Smooth muscle cell (in vitro differentiated cells): ENCODE measurements at regions not wholly inside any gene's neighbourhood (a gene's known extent, or its start where the extent isn't known, plus 50 kb on each side); places are given as distances from the start of the nearest gene placed in this dataset.
A peak's percentile ranks its signal among the peaks of the same experiment; 100 is the strongest.

ENCODE experiments used
- DNase-seq: peaks from one replicate; lab custom pipeline; 2025; ENCODE audit not compliant: unreplicated experiment; lab: John Stamatoyannopoulos, UW
- H2AFZ ChIP-seq: fragments of 200-600 bp; sonication (generic); 2 replicates; pipeline ENCODE4 v1.6.0; 2016; ENCODE audit warnings: antibody characterized with exemption, low read depth, mild to moderate bottlenecking
- H3F3A ChIP-seq: fragments of 200-600 bp; sonication (generic); 2 replicates; pipeline ENCODE4 v1.6.0; 2017; ENCODE audit warnings: antibody characterized with exemption, low read depth
- H3K27ac ChIP-seq: fragments of 200-600 bp; sonication (generic); 2 replicates; pipeline ENCODE4 v1.5.1; 2016; ENCODE audit warnings: low read depth, mild to moderate bottlenecking
- H3K27me3 ChIP-seq: fragments of 200-600 bp; sonication (generic); 2 replicates; pipeline ENCODE4 v1.6.1; 2016; ENCODE audit warnings: low read depth, mild to moderate bottlenecking
- H3K36me3 ChIP-seq: fragments of 200-600 bp; sonication (generic); 2 replicates; pipeline ENCODE4 v1.5.1; 2016; ENCODE audit warnings: low read depth
- H3K4me1 ChIP-seq: fragments of 200-600 bp; sonication (generic); 2 replicates; pipeline ENCODE4 v1.5.1; 2016; ENCODE audit warnings: low read depth
- H3K4me2 ChIP-seq: fragments of 200-600 bp; sonication (generic); 2 replicates; pipeline ENCODE4 v1.6.0; 2016; ENCODE audit warnings: mild to moderate bottlenecking
- H3K4me3 ChIP-seq: fragments of 200-600 bp; sonication (generic); 2 replicates; pipeline ENCODE4 v1.5.1; 2016; ENCODE audit warnings: mild to moderate bottlenecking
- H3K79me2 ChIP-seq: fragments of 200-600 bp; sonication (generic); 2 replicates; pipeline ENCODE4 v1.6.0; 2016; ENCODE audit warnings: low read depth, mild to moderate bottlenecking
- H3K9ac ChIP-seq: fragments of 200-600 bp; sonication (generic); 2 replicates; pipeline ENCODE4 v1.6.0; 2016; ENCODE audit warnings: low read depth
- H3K9me3 ChIP-seq: fragments of 200-600 bp; sonication (generic); replicated peaks from 2 replicates; pipeline ENCODE4 v1.5.1; 2016; ENCODE audit warnings: low read depth
- H4K20me1 ChIP-seq: fragments of 200-600 bp; sonication (generic); 2 replicates; pipeline ENCODE4 v1.6.0; 2016; ENCODE audit warnings: low read depth
- WGBS: methylation state at CpG from one replicate; pipeline ENCODE4 v1.1.7; 2016; ENCODE audit warnings: low lambda C conversion rate; 5-methylcytosine and 5-hydroxymethylcytosine counted together
- TF ChIP-seq, protein P1 (sequence below): fragments of 200-600 bp; sonication (generic); IDR thresholded peaks from 2 replicates; pipeline ENCODE4 v1.5.1; 2017; ENCODE audit warnings: borderline replicate concordance, mild to moderate bottlenecking, antibody characterized with exemption; ENCODE audit not compliant: insufficient read depth, poor library complexity, severe bottlenecking

DNA sequence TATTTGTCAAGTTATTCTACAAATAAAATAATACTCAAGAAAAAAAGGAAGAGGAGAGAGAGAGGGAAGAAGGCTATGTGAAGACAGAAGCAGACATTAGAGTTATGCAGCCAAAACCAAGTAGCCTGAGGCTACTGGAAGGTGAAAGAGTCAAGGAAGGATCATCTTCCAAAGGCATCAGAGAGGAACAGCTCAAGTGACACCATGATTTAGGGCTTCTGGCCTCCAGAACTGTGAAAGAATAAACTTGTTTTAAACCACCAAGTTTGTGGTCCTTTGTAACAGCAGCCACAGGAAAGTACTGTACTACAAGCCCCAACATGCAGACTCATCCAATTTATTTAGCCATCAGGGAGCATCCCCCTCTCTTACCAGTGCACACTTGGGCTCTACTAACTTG, 788.5 kb upstream of the LRRTM1 start:
- no peak overlapping the region for H3K4me2 ChIP-seq
- H3F3A ChIP-seq = no peaks in the 10 kb centered on the region
- H3K4me1 ChIP-seq = no peaks in the 10 kb centered on the region
- TF ChIP-seq, protein P1, sequence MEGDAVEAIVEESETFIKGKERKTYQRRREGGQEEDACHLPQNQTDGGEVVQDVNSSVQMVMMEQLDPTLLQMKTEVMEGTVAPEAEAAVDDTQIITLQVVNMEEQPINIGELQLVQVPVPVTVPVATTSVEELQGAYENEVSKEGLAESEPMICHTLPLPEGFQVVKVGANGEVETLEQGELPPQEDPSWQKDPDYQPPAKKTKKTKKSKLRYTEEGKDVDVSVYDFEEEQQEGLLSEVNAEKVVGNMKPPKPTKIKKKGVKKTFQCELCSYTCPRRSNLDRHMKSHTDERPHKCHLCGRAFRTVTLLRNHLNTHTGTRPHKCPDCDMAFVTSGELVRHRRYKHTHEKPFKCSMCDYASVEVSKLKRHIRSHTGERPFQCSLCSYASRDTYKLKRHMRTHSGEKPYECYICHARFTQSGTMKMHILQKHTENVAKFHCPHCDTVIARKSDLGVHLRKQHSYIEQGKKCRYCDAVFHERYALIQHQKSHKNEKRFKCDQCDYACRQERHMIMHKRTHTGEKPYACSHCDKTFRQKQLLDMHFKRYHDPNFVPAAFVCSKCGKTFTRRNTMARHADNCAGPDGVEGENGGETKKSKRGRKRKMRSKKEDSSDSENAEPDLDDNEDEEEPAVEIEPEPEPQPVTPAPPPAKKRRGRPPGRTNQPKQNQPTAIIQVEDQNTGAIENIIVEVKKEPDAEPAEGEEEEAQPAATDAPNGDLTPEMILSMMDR = no peak
- no peak overlapping the region for H2AFZ ChIP-seq
- H3K79me2 ChIP-seq = no peaks in the 10 kb centered on the region
- no peaks in the 10 kb centered on the region for H4K20me1 ChIP-seq
- no peak overlapping the region for H3K27ac ChIP-seq
- no peak for DNase-seq
- H3K9ac ChIP-seq = no peak overlapping the region
- no peak overlapping the region for H3K4me3 ChIP-seq
- H3K36me3 ChIP-seq = no peaks in the 10 kb centered on the region
- no peaks in the 10 kb centered on the region for H3K27me3 ChIP-seq
- no peaks in the 10 kb centered on the region for H3K9me3 ChIP-seq

DNA sequence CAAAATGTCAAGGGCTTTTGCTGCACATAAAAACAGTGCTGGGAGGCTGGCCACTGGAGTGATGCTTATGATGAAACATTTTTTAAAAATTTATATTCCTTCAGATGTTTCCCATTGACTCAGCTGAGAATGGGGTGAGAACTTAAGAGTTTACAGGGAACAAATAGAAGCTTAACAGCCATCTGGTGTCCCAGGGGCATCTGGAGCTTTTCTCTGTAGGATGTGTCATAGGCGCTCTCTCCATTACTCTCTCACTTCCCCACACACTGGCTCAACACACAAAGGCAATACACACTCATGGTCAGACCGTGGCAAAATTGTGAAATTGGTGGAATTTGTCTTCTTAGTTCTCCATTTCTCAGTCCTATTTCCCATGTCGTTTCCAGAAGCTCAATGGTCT, 783.1 kb upstream of the LRRTM1 start:
- H3K9me3 ChIP-seq = no peaks in the 10 kb centered on the region
- H3K27ac ChIP-seq = no peak overlapping the region
- TF ChIP-seq, protein P1 = no peak
- H3K27me3 ChIP-seq = no peaks in the 10 kb centered on the region
- 46% methylated on average over 3 of the region's 3 CpGs for WGBS
- no peak for DNase-seq
- no peaks in the 10 kb centered on the region for H3K36me3 ChIP-seq
- H3K4me2 ChIP-seq = no peak overlapping the region
- H3K79me2 ChIP-seq = no peaks in the 10 kb centered on the region
- peaks cover 9% of the 10 kb centered on the region for H3K4me1 ChIP-seq
- no peaks in the 10 kb centered on the region for H3F3A ChIP-seq
- H4K20me1 ChIP-seq = no peaks in the 10 kb centered on the region
- no peak overlapping the region for H3K4me3 ChIP-seq
- no peak overlapping the region for H3K9ac ChIP-seq
- H2AFZ ChIP-seq = no peak overlapping the region

DNA sequence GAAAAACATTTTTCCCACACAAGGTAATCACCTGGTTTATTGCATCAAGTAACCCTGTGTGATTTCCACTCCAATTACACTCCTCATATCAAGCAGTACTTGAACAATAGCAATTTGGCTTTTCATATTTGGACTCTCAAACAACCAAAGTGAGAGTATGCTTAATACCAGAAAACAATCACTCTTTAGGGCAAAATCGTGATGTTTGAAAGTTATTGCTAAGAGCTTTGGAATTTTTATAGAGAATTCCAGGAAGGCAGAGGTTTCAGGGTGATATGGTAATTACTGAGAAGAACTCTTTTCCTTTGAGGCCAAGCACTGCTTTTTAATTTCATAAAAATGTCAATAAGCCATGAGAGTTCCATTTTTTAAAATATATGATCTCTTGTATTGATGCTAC, 779.5 kb upstream of the LRRTM1 start:
- Histone ChIP-seq H3F3A (no peaks in the 10 kb centered on the region), H3K4me2 (peak overlapping the region; percentile 46), H3K4me1 (peaks cover 9% of the 10 kb centered on the region), H2AFZ (peak overlapping the region; percentile 70), H4K20me1 (no peaks in the 10 kb centered on the region), H3K79me2 (no peaks in the 10 kb centered on the region), H3K9me3 (no peaks in the 10 kb centered on the region), H3K36me3 (no peaks in the 10 kb centered on the region), H3K9ac (no peak overlapping the region), H3K4me3 (no peak overlapping the region), H3K27ac (peak overlapping the region; percentile 10), H3K27me3 (no peaks in the 10 kb centered on the region)
- WGBS = 3% methylated on average over 1 of the region's 1 CpG
- TF ChIP-seq, protein P1 = no peak
- no peak for DNase-seq

DNA sequence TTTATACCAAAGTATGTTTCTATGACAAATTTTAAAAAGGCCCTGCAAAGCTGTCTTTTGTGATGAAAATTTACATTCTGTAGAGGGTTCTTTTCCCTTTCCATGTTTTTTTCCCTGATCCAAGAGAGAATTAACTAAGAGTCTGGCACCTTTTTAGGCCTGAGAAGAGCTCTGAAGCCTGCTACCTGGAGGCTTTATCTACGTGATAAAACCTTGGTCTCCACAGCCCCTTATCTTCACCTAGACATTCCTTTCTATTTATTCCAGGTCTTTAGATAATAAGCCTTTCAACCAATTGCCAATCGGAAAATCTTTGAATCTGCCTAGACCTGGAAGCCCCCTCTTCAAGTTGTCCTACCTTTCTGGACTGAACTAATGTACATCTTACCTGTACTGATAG, 774.1 kb upstream of the LRRTM1 start:
- no peak for DNase-seq
- Histone ChIP-seq H3K4me3 (no peak overlapping the region), H3K79me2 (no peaks in the 10 kb centered on the region), H3K9ac (no peak overlapping the region), H3K36me3 (no peaks in the 10 kb centered on the region), H4K20me1 (no peaks in the 10 kb centered on the region), H3K9me3 (no peaks in the 10 kb centered on the region), H2AFZ (no peak overlapping the region), H3K27ac (no peak overlapping the region), H3F3A (no peaks in the 10 kb centered on the region), H3K27me3 (no peaks in the 10 kb centered on the region), H3K4me1 (peaks cover 1% of the 10 kb centered on the region), H3K4me2 (no peak overlapping the region)
- TF ChIP-seq, protein P1 = no peak
- WGBS = 78% methylated on average over 2 of the region's 2 CpGs
